SK-N-SH (cell line): ENCODE measurements at regions not wholly inside any gene's neighbourhood (a gene's known extent, or its start where the extent isn't known, plus 50 kb on each side); places are given as distances from the start of the nearest gene placed in this dataset.

Experiments used
- CTCF ChIA-PET: fragments of 300-600, 350-600 bp; formaldehyde crosslinking; extraction: SDS; loops from one replicate; lab custom pipeline; 2021; lab: Yijun Ruan, JAX
- POLR2A ChIA-PET: fragments of 350-600 bp; sonication (Branson Sonifier 250); formaldehyde crosslinking; extraction: SDS; loops from one replicate; lab custom pipeline; 2020; ENCODE audit warnings: antibody characterized with exemption, inconsistent platforms; lab: Yijun Ruan, JAX
- DNase-seq: peaks from one replicate; pipeline ENCODE4 v3.0.0; 2012
- H2AFZ ChIP-seq: fragments of 200-600 bp; sonication (generic); 2 replicates; pipeline ENCODE4 v1.8.1; 2016; ENCODE audit warnings: antibody characterized with exemption, mild to moderate bottlenecking, low read depth
- H3F3A ChIP-seq: fragments of 200-600 bp; sonication (generic); replicated peaks from 2 replicates; pipeline ENCODE3; 2016; ENCODE audit warnings: antibody characterized with exemption, mild to moderate bottlenecking; ENCODE audit not compliant: insufficient read depth
- H3K27ac ChIP-seq, 2 experiments: fragments of 200-500 bp in 1 of 2; fragments of 200-600 bp in 1 of 2; sonication (Bioruptor generic) in 1 of 2; sonication (generic), shearing (Covaris generic) in 1 of 2; 2 replicates each; pipeline versions ENCODE4 v1.5.1 to v1.6.1; 2014 to 2016; ENCODE audit warnings: low read depth in 2 of 2, inconsistent platforms in 1 of 2, low read length in 1 of 2, mild to moderate bottlenecking in 1 of 2, mixed read lengths in 1 of 2
- H3K27me3 ChIP-seq: fragments of 200-600 bp; sonication (generic), shearing (Covaris generic); 2 replicates; pipeline ENCODE4 v1.6.1; 2016; ENCODE audit warnings: mixed run types; ENCODE audit not compliant: insufficient read depth
- H3K36me3 ChIP-seq, 2 experiments: fragments of 200-500 bp in 1 of 2; fragments of 200-600 bp in 1 of 2; sonication (Bioruptor generic) in 1 of 2; sonication (generic) in 1 of 2; replicated peaks in 1 of 2; 2 replicates each; pipeline versions ENCODE3 to v1.5.1; 2014 to 2016; ENCODE audit warnings: low read length in 1 of 2, mild to moderate bottlenecking in 1 of 2; ENCODE audit not compliant: insufficient read depth in 2 of 2, control insufficient read depth in 1 of 2
- H3K4me1 ChIP-seq, 2 experiments: fragments of 200-500 bp in 1 of 2; fragments of 200-600 bp in 1 of 2; sonication (Bioruptor generic) in 1 of 2; sonication (generic), shearing (Covaris generic) in 1 of 2; 2 replicates each; pipeline versions ENCODE4 v1.5.1 to v1.6.1; 2014 to 2016; ENCODE audit warnings: low read depth in 1 of 2, low read length in 1 of 2, mixed run types in 1 of 2; ENCODE audit not compliant: insufficient read depth in 2 of 2, control insufficient read depth in 1 of 2
- H3K4me2 ChIP-seq: fragments of 200-600 bp; sonication (generic), shearing (Covaris generic); 2 replicates; pipeline ENCODE4 v1.6.1; 2017; ENCODE audit warnings: mixed run types
- H3K4me3 ChIP-seq, 2 experiments: fragments of 200-500 bp in 1 of 2; fragments of 200-600 bp in 1 of 2; sonication (Bioruptor generic) in 1 of 2; sonication (generic), shearing (Covaris generic) in 1 of 2; 2 replicates each; pipeline versions ENCODE4 v1.5.1 to v1.8.1; 2014 to 2016; ENCODE audit warnings: low read depth in 2 of 2, inconsistent platforms in 1 of 2, low read length in 1 of 2, mild to moderate bottlenecking in 1 of 2, mixed read lengths in 1 of 2, moderate library complexity in 1 of 2
- H3K79me2 ChIP-seq: fragments of 200-600 bp; sonication (generic); 2 replicates; pipeline ENCODE4 v1.8.1; 2017; ENCODE audit warnings: mild to moderate bottlenecking; ENCODE audit not compliant: insufficient read depth
- H3K9ac ChIP-seq: fragments of 200-600 bp; sonication (generic); 2 replicates; pipeline ENCODE4 v1.6.1; 2017; ENCODE audit warnings: mixed run types
- H3K9me2 ChIP-seq: fragments of 200-600 bp; sonication (generic); 2 replicates; pipeline ENCODE4 v1.6.1; 2017; ENCODE audit warnings: mixed run types
- H3K9me3 ChIP-seq: fragments of 200-600 bp; sonication (generic); 2 replicates; pipeline ENCODE4 v1.6.1; 2017; ENCODE audit warnings: mixed run types, mild to moderate bottlenecking, moderate library complexity
- H4K20me1 ChIP-seq: fragments of 200-600 bp; sonication (generic); 2 replicates; pipeline ENCODE4 v1.6.1; 2017; ENCODE audit warnings: mild to moderate bottlenecking, mixed run types; ENCODE audit not compliant: insufficient read depth
- CTCF ChIP-seq: fragments of 200-600 bp; sonication (generic); IDR thresholded peaks from 2 replicates; pipeline ENCODE4 v1.6.1; 2017; ENCODE audit warnings: antibody characterized with exemption, mild to moderate bottlenecking, moderate library complexity
- EZH2phosphoT487 ChIP-seq: fragments of 200-600 bp; sonication (generic); IDR thresholded peaks from 2 replicates; pipeline ENCODE4 v1.6.1; 2017; ENCODE audit warnings: low read depth, mixed run types, mild to moderate bottlenecking, antibody characterized with exemption, moderate library complexity, borderline replicate concordance
- FOSL2 ChIP-seq: IDR thresholded peaks from 2 replicates; pipeline ENCODE4 v1.4.0; 2012; ENCODE audit warnings: low read depth, mild to moderate bottlenecking, moderate library complexity, borderline replicate concordance
- FOXJ3 ChIP-seq: sonication (generic); formaldehyde crosslinking; IDR thresholded peaks from 2 replicates; pipeline ENCODE4 v1.5.1; 2020; ENCODE audit warnings: mild to moderate bottlenecking, missing genetic modification reagents
- FOXM1 ChIP-seq: IDR thresholded peaks from 2 replicates; pipeline ENCODE4 v1.4.0; 2012; ENCODE audit warnings: low read depth, mild to moderate bottlenecking
- GATA2 ChIP-seq: sonication (generic); formaldehyde crosslinking; IDR thresholded peaks from 2 replicates; pipeline ENCODE4 v1.5.0; 2020; ENCODE audit warnings: mild to moderate bottlenecking, missing genetic modification reagents
- MAX ChIP-seq: IDR thresholded peaks from 2 replicates; pipeline ENCODE4 v1.4.0; 2012; ENCODE audit warnings: low read depth
- NFIC ChIP-seq: IDR thresholded peaks from 2 replicates; pipeline ENCODE4 v1.4.0; 2012; ENCODE audit warnings: borderline replicate concordance
- PBX3 ChIP-seq: IDR thresholded peaks from 2 replicates; pipeline ENCODE4; 2012
- POLR2AphosphoS5 ChIP-seq: IDR thresholded peaks from 2 replicates; pipeline ENCODE4 v1.6.1; 2012; ENCODE audit warnings: low read depth, low read length
- RCOR1 ChIP-seq: fragments of 150-350 bp; IDR thresholded peaks from 2 replicates; pipeline ENCODE4 v1.6.1; 2017; ENCODE audit warnings: antibody characterized with exemption, low read length
- REST ChIP-seq: IDR thresholded peaks from 2 replicates; pipeline ENCODE4 v1.6.1; 2012; ENCODE audit warnings: mild to moderate bottlenecking, low read depth, low read length, moderate library complexity
- RXRA ChIP-seq: IDR thresholded peaks from 2 replicates; pipeline ENCODE4 v1.4.0; 2012; ENCODE audit warnings: low read depth, mild to moderate bottlenecking, borderline replicate concordance
- SMC3 ChIP-seq: IDR thresholded peaks from 2 replicates; pipeline ENCODE4 v1.6.1; 2012; ENCODE audit warnings: low read depth, low read length, improper control_type of control experiment
- USF1 ChIP-seq: IDR thresholded peaks from 2 replicates; pipeline ENCODE4 v1.4.0; 2012; ENCODE audit warnings: low read depth, borderline replicate concordance
- ZBTB33 ChIP-seq: IDR thresholded peaks from 2 replicates; pipeline ENCODE4 v1.4.0; 2012; ENCODE audit warnings: low read depth, borderline replicate concordance
- WGBS: methylation state at CpG from one replicate; pipeline ENCODE4 v1.1.6; 2017; ENCODE audit warnings: low lambda C conversion rate; 5-methylcytosine and 5-hydroxymethylcytosine counted together

GRCh38 chr7:53358269-53358668, 322.8 kb downstream of the POM121L12 start:
- Histone ChIP-seq H3K4me3 (no peak overlapping the region), H3K36me3 (no peaks in the 10 kb centered on the region), H2AFZ (no peak overlapping the region), H3K4me1 (no peaks in the 10 kb centered on the region; a peak in 1 of 4 replicates), H3F3A (no peaks in the 10 kb centered on the region), H3K4me2 (no peak overlapping the region), H3K27ac (no peak overlapping the region), H4K20me1 (no peaks in the 10 kb centered on the region), H3K9me2 (no peaks in the 10 kb centered on the region), H3K79me2 (no peaks in the 10 kb centered on the region), H3K9me3 (peaks cover 14% of the 10 kb centered on the region; the same call in 1 of the 2 replicates), H3K9ac (no peak overlapping the region), H3K27me3 (no peaks in the 10 kb centered on the region)
- no peak for TF ChIP-seq POLR2AphosphoS5
- TF ChIP-seq FOSL2, result no peak
- no peak for TF ChIP-seq CTCF
- TF ChIP-seq RXRA, result no peak
- no peak for TF ChIP-seq GATA2
- no peak for TF ChIP-seq REST
- no peak for TF ChIP-seq MAX
- TF ChIP-seq NFIC, result no peak
- no peak for TF ChIP-seq USF1
- TF ChIP-seq FOXJ3 (CRISPR knock-in tag), result no peak
- no peak for TF ChIP-seq SMC3
- no peak for TF ChIP-seq RCOR1
- TF ChIP-seq ZBTB33, result no peak
- no peak for TF ChIP-seq FOXM1
- no peak for TF ChIP-seq PBX3
- no peak for TF ChIP-seq EZH2phosphoT487
- no peak for DNase-seq
- WGBS, result 20% methylated on average over 2 of the region's 2 CpGs
- ChIA-PET CTCF (interaction anchor here (1.1 to 1.6 kb wide), 3 partner anchors 8 to 11 kb away, joined by 3 to 6 read pairs (median 6); no protein-coding TSS in a partner anchor), POLR2A (no interaction called here)
